ENCODE measurements at regions not wholly inside any gene's neighbourhood (a gene's known extent, or its start where the extent isn't known, plus 50 kb on each side); places are given as distances from the start of the nearest gene placed in this dataset.
"Not testable (repeated sequence)": the region's sequence is repeated elsewhere in the genome, so short reads cannot be mapped to it uniquely, and the experiment has no call there.

DNA sequence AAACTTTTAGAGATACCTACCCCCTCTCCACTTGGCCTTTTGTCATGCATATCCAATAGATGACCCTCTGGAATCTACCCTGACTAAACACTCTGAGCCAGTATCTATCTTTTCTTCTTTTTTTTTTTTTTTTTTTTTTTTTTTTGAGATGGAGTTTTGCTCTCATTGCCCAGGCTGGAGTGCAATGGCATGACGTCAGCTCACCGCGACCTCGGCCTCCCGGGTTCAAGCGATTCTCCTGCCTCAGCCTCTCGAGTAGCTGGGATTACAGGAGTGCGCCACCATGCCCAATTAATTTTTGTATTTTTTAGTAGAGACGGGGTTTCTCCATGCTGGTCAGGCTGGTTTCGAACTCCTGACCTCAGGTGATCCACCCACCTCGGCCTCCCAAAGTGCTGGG is 50.8 kb upstream of the GRIN2B start:
- ATAC-seq; DNase-seq (ENCODE audit: low spot score): not testable (repeated sequence)

DNA sequence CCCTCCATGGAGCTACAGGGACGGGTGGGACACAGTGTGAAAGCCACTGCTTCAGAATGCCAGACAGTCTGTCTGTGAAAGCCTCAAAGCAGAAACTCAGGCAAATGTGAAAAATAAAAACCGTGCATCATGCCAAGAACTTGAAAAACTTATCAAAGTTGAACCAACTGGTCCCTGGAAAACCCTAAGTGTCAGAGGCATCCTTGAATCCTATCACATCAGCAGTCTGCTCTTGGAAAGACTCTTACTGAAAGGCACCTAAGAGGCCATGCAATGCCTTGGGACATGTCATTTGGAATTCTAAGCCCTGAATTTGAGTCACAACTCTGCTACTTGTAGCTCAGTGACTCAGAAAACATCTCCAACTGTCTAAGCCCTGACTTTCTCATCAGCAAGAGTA is 62.4 kb upstream of the GRIN2B start:
- DNase-seq (ENCODE audit: low spot score): no peak
- no peak for ATAC-seq

DNA sequence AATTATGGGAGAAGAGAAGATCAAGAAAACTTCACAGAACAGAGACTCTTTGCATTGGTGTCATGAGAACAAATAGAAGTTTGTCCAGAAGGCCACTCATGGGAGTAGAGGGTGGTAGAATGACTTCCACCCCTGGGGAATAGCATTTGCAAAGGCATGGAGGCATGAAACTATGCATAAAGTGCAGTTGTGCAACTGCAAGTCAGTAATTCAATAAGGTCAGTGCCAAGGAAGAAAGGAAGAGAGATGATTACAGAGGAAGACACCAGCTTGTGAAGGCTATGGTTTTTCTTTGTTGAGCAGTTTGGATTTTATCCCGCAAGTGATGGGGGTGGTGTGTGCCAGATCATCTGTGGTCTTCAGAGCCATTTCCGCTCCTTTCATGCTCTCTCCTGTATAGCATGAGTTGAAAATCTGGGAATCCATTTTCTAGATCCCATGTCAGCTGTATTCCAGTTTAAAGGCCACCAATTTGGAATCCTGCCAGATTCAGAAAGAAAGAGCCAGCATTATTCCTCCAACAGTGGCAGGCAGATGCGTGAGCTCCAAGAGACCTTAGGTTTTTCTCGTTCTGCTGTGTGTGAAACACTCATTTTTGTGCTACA is 67.6 kb upstream of the GRIN2B start:
- ATAC-seq (no peak), DNase-seq (ENCODE audit: low spot score) (no peak)

DNA sequence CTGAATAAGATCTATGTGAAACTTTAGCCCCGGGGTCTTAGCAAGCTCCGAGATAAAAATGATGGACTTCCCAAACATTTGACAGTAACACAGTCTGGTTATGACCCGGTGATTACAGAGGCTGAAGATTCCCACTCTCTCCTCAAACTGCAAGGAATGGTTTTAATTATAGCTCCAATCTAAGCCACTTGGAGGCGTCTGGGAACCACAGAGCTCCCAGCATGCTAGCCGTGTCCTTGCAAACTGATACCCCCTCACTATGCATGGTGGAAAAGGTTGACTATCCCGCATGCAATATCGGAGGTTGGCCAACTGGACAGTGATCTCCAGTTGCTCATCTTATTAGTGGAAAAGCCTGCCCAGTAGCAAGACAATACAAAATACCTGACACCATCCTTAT is 76.5 kb upstream of the GRIN2B start:
- DNase-seq (ENCODE audit: low spot score) (no peak), ATAC-seq (no peak)

DNA sequence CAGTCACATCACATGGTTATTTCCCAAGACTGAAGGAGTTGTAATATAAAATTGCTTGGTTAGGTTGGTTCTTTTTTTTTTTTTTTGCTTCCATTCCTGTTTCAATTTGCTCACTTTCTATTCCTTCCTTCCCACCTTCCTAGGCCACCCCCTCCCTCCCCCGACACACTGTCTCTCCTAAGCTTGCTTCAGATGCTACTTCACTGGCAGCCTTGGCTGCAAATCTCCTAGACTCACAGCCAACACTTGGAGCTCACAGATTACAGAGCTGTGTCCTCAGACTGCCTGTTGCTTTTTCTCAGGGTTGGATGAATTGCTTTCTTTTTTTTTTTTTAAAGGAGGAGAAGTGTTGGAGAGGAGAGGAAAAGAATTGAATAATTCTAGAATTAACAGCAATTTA is 77.3 kb upstream of the GRIN2B start:
- ATAC-seq (no peak), DNase-seq (ENCODE audit: low spot score) (no peak)

DNA sequence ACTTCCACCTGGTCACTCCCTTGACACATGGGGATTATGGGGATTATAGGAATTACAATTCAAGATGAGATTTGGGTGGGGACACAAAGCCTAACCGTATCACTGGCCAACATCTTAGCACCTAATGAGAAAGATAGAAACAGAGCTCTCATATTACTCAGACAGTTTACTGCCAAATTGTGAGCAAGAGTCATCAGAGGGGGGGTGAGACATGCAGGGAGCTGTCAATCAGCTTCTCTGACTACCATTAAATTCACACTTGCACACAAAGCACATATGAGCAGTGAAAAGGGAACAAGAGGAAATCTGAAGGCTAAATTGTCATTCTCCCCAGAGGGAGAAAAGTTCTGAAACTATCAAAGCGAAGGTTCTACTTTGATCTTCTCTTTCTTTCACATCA is 78.1 kb upstream of the GRIN2B start:
- ATAC-seq: no peak
- no peak for DNase-seq (ENCODE audit: low spot score)

DNA sequence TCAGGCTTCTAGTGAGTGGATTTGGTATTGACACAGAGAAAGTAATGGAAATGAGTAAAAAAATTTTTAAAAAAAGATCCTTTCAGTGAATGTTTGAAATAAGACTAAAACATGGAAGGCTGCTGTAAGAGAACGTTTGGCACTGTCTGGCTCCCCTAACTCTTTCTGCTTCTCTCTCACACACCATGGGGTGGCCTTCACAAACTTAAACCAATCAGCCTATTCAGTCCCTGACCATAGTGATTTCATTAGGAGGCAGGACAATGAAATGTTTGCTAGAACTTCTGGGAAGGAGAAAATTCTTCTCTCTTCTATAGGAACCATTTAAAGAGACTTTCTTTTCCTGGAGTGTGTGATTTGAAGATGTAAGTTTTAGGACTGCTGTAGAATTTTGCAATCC is 84.2 kb upstream of the GRIN2B start:
- DNase-seq (ENCODE audit: low spot score): no peak
- ATAC-seq: no peak

DNA sequence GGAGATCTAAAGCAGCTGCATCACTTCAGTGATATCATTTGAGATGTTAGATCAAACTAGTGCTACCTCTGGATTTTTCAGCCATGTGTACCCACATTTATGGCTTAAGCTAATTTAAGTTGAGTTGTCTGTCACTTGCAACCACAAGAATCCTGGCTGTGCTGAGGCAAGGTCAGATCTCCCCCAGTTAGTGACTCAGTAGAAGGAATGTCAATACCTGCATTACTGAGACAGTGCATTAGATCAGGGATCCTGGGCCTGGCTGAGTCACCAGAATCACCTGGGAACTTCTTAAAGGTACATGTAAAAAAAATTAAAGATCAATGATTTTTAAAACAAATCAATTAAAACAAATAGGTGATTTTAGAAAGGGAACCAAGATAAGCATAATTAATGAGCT is 84.6 kb upstream of the GRIN2B start:
- no peak for DNase-seq (ENCODE audit: low spot score)
- no peak for ATAC-seq

DNA sequence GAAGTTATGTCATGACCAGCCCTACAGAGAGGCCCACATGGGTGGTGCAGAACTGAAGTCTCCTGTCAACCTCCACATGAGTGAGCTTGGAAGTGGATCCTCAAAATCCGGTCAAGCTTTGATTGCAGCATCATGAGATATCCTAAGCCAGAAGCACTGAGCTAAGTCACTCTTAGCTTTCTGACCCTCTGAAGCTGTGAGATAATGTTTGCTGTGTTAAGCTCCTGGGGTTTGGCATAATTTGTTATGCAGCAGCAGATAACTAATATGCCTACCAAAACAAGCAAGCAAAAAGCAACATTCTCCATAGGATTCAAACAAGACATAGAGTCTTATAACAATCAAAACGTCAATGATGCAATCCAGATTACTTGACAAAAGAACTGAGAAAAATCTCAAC is 87.6 kb upstream of the GRIN2B start:
- ATAC-seq (no peak), DNase-seq (ENCODE audit: low spot score) (no peak)

DNA sequence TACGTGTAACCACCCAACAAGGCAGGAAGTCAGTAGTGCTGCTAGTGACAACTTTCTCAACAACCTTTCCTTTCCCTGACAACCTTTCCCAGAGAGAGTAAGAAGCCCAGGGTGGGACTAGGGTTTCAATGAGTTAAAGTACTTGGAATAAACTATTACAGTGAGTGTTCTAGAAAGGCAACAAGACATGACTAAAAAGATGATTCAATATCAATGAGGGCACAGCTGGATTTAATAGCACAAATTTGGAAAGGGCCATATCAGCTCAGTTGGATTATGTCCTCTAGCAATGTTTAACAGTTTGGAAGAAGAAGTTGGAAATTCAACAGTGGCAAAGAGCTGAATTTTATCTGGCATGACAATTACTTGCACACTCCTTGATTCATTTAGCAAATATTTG is 90.4 kb upstream of the GRIN2B start:
- ATAC-seq: no peak
- DNase-seq (ENCODE audit: low spot score): no peak

DNA sequence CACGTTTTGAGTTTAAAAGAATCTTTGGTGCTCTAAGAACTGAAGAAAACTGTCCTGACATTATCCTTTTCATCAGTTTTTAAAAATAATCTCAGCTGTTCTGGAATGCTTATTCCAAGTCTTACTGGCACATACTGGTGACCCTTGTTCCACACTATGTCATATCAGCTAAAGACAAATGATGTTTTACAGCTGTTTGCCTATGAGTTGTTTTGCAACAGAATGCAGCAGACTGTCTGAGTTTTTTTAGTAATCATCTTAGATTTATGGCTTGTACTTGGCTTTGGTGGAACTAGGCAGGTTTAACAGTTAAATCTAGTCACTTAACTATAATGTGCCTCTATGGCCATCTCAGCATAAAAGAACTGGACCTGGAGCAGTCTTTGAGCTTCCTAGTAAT is 91.6 kb upstream of the GRIN2B start:
- ATAC-seq (no peak), DNase-seq (ENCODE audit: low spot score) (no peak)

DNA sequence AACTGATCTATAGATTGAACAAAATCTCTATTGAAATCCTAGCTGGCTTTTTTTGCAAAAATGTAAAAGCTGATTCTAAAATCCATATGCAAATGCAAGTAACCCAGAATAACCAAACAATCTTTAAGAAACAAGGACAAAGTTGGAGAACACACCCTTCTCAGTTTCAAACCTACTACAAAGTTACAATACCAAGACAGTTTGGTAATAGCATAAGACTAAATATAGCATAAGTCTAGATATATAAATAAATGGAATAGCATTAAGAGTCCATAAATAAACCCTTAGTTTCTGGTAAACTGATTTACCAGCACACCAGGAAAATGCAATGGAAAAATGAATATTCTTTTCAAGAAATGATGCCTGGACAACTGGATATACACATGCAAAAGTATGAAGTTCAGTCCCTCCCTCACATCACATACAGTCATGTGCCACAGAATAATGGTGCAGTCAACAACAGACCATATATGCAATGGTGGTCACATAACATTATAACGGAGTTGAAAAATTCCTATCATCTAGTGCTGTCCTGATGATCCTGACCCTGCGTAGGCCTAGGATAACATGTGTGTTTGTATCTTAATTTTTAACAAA is 94.5 kb upstream of the GRIN2B start:
- DNase-seq (ENCODE audit: low spot score) (no peak), ATAC-seq (no peak)

DNA sequence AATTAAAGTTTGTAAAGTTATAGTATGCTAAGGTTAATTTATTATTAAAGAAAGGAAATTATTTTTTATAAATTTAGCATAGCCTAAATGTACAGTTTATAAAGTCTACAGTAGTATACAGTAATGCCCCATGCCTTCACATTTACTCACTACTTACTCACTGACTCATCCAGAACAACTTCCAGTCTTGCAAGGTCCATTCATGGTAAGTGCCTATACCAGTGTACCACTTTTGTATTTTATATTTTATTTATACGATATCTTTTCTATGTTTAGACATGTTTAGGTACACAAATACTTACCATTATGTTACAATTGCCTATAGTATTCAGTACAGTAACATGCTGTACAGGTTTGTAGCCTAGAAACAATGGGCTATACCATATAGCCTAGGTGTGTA is 95.1 kb upstream of the GRIN2B start:
- ATAC-seq: no peak

DNA sequence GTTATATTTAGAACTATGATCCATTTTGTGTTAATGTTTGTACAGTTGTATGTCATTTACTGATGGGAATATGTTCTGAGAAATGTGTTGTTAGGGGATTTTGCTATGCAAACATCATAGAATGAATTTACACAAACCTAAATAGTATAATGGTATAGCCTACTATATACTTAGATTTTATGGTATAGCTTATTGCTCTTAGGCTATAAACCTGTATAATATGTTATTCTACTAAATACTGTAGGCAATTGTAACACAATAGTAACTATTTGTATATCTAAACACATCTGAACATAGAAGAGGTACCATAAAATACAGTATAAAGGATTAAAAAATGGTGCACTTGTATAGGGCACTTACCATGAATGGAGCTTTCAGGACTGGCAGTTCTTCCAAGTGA is 105.4 kb upstream of the GRIN2B start:
- ATAC-seq: no peak

More for the DNA sequence above, 95.1 kb upstream of the GRIN2B start:
- DNase-seq (ENCODE audit: low spot score): no peak

DNA sequence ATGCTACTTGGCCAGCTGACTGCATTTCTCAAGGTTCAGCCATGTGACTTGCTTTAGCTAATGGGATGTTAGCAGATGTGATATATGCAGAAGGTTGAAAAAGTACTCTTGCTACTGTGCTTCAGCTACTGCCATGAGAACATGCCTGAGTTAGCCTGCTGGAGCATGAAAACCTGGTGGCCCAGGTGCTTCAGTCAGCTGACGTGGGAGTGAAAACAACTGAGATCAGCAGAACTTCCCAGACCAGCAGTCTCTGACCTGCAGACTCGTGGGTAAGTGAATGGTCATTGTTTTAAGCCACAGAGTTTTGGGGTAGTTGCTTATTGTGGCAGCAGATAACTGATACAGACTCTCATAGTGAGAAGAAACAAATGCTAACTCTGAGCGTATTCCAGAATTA is 118.6 kb upstream of the GRIN2B start:
- no peak for ATAC-seq
- no peak for DNase-seq (ENCODE audit: low spot score)

More for the DNA sequence above, 105.4 kb upstream of the GRIN2B start:
- DNase-seq (ENCODE audit: low spot score): no peak

DNA sequence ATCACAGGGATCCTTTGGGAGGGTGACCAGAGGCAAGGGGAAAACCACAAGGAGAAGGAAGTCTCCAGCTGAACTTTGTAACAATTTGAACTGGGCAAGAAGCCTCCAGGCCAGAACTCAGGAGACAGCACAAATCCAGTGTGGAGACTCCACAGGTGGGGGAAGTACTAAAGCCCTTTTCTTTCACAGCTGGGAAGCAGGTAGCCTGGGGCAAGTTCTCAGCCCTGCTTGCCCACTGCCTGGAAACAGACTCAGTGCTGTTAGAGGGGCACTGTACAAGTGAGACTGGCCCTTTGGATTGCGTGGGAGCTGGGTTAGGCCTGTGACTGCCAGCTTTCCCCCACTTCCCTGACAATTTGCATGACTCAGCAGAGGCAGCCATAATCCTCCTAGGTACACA is 120.2 kb upstream of the GRIN2B start:
- DNase-seq (ENCODE audit: low spot score); ATAC-seq: not testable (repeated sequence)

DNA sequence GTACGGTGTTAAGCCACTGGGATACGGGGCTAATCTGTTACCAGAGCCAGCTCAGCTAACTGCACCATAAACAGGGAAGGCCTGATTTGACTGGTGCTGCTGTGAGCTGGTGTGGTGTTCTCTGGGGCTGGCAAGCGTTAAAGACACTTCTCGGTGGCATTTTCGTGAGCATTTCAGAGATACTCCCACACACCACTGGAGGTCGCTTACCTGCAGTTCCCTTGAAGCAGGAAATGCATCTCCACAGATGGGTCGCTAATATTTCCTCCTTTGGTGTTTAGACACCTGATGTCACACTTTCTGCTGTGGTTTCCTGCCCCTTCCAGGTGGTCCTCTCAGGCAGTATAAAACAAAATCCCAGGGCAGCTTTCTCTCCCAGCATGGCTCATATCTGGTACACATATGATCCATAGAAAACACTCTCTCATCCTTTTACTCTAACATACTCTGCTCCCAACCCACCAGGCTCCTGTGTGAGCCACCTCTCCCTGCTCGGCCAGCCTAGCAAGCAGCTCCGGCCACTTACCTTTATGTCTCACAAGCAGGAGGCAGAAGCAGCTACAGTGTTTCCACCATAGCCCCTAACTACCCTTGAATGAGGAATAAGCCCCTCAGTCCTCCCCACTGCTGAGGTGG is 129.9 kb upstream of the GRIN2B start:
- ATAC-seq: peak; percentile 78
- no peak for DNase-seq (ENCODE audit: low spot score)

DNA sequence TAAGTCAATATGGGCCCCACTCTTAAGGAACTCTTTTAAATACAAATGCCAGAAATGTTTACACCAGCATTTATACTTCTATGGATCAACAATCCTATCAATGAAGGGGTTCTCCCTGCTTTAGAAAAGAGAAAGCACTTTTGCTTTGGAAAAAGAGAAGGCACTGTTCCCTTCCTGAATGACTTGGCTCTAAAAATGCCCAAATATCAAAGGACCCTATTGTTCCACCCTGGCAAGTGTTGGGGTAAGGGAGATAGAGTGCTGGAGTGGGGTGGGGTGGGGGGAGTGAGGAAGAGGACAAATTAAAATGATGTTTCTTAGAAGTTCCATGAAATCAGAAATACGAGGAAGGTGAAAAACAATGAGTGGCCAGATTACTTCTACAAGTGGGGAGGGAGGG is 131.6 kb upstream of the GRIN2B start:
- no peak for ATAC-seq
- no peak for DNase-seq (ENCODE audit: low spot score)

DNA sequence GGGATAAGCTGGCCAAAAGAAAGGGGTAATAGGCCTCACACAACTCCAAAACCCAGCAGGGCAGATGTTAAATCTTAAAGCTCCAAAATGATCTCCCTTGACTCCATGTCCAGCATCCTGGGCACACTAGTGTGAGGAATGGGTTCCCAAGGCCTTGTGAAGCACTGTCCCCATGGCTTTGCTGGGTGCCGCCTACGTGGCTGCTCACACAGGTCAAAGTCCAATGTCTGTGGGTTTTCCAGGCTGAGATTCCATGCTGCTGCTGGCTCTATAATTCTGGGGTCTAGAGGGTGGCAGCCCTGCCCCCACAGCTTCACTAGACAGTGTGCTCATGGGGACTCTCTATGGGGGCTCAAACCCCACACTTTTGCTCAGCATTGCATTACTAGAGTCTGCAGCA is 145.3 kb upstream of the GRIN2B start:
- DNase-seq (ENCODE audit: low spot score): peak; percentile 46

DNA sequence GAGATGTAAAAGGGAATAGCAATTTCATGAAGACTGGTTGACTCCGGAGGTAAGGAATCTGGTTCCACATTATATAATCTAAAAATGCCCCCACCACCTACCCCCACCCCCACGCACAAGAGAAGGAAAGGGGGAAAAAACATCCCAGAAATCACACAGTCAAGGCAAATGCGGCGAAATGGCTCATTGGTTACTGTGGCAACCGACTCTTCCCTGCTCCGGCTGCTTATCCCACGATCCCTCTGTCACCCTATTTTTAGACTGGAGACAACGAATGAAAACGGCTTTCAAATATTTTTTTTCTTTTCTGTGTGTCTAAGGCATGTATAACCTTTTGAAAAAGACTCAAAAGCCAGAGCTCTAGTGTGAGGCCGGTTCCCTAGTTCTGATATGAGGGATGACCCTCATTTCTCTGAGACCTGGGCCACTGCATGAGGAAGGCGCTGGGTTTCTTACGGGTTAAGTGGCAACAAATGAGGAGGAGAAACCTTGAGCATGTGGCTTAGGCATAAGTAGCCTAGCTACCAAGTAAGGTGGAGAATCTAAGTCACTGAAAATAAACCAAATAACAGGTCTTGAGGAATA is 148.3 kb upstream of the GRIN2B start:
- ATAC-seq (no peak), DNase-seq (ENCODE audit: low spot score) (no peak)

More for the DNA sequence above, 145.3 kb upstream of the GRIN2B start:
- peak; percentile 72 for ATAC-seq

DNA sequence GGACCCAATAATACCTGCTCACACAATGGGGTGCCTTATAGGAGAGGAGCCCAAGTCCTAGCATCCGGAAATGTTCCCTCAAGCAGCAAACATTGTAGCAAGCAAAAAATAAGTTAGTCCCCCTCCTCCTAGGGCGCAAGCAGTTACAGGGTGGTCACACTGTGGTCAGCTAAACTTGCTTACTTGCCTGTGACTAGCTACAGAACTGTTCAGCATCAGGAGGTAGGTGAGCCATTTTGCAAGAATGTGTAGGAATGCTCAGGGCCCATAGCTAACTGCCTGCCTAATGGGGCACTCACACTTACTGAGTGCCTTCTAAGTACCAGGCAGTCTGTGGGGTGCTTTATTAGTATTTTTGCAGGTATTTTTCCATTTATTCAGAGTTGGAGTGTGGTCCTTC is 154.6 kb upstream of the GRIN2B start:
- DNase-seq (ENCODE audit: low spot score) (no peak), ATAC-seq (no peak)

DNA sequence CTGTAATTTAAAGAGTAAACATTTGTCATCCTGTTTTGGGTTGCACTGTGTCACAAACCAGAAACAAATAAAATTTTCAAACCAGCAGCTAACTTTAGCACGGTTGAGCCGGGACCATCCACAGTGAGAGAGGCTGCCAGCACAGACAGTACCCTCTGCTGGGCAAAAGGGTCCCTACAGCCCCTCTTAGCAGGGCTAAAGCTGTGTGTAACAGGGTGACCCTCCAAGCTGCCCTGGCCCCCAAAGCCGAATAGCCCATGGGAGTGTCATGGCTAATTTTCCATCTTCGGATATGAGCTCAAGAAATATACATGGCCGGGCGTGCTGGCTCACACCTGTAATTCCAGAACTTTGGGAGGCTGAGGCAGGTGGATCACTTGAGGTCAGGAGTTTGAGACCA is 157.1 kb upstream of the GRIN2B start:
- no peak for ATAC-seq
- DNase-seq (ENCODE audit: low spot score): no peak
